IMR-90 (cell line): ENCODE measurements at regions not wholly inside any gene's neighbourhood (a gene's known extent, or its start where the extent isn't known, plus 50 kb on each side); places are given as distances from the start of the nearest gene placed in this dataset.

Experiments used
- ATAC-seq: fragments of 200-7000 bp; cut with Tn5 transposase; 2 replicates; pipeline ENCODE4 v1.9.1; 2020; ENCODE audit warnings: low read depth, mild to moderate bottlenecking, moderate library complexity
- BruUV-seq: library from RNA; stranded (reverse); fragments of 400-500 nt; replicated peaks from 2 replicates; lab custom pipeline; 2021; lab: Mats Ljungman, UMichigan
- CTCF ChIA-PET: fragments of 300-600 bp; formaldehyde crosslinking; extraction: SDS; loops from one replicate; lab custom pipeline; 2021; ENCODE audit warnings: antibody characterized with exemption; lab: Yijun Ruan, JAX
- POLR2A ChIA-PET: fragments of 300-600 bp; sonication (Branson Sonifier 250); formaldehyde crosslinking; loops from one replicate; lab custom pipeline; 2022; ENCODE audit warnings: antibody characterized with exemption; ENCODE audit not compliant: unreplicated experiment; lab: Charles Lee
- DNase-seq: peaks from one replicate; pipeline ENCODE4 v3.0.0; 2013
- H2AFZ ChIP-seq: replicated peaks from 2 replicates; pipeline ENCODE3; 2013; ENCODE audit warnings: low read length, mild to moderate bottlenecking; ENCODE audit not compliant: poor library complexity
- H2AK5ac ChIP-seq: 2 replicates; pipeline ENCODE4 v1.6.1; 2013; ENCODE audit warnings: low read depth, low read length, inconsistent platforms
- H2AK9ac ChIP-seq: replicated peaks from 2 replicates; pipeline ENCODE3; 2013; ENCODE audit warnings: mild to moderate bottlenecking, low read depth, low read length, moderate library complexity; ENCODE audit not compliant: poor library complexity
- H2BK120ac ChIP-seq: 2 replicates; pipeline ENCODE4 v1.6.1; 2013; ENCODE audit warnings: low read depth, low read length, inconsistent platforms
- H2BK15ac ChIP-seq: 3 replicates; pipeline ENCODE4 v1.6.1; 2013; ENCODE audit warnings: low read depth, low read length, inconsistent platforms
- H2BK20ac ChIP-seq: 2 replicates; pipeline ENCODE4 v1.6.1; 2013; ENCODE audit warnings: low read depth, mild to moderate bottlenecking, inconsistent platforms, low read length, moderate library complexity
- H2BK5ac ChIP-seq: 2 replicates; pipeline ENCODE4 v1.6.1; 2013; ENCODE audit warnings: mild to moderate bottlenecking, low read depth, low read length, inconsistent platforms; ENCODE audit not compliant: poor library complexity, severe bottlenecking
- H3K14ac ChIP-seq: replicated peaks from 2 replicates; pipeline ENCODE4 v1.6.1; 2013; ENCODE audit warnings: low read depth, low read length, inconsistent platforms
- H3K18ac ChIP-seq: 2 replicates; pipeline ENCODE4 v1.6.1; 2013; ENCODE audit warnings: low read depth, low read length, control low read depth
- H3K23ac ChIP-seq: 2 replicates; pipeline ENCODE4 v1.6.1; 2013; ENCODE audit warnings: low read depth, low read length, inconsistent platforms
- H3K27ac ChIP-seq: 2 replicates; pipeline ENCODE4 v1.5.1; 2013; ENCODE audit warnings: mild to moderate bottlenecking, control low read depth, low read length; ENCODE audit not compliant: insufficient read depth
- H3K27me3 ChIP-seq: 2 replicates; pipeline ENCODE4 v1.6.1; 2013; ENCODE audit warnings: low read length; ENCODE audit not compliant: control insufficient read depth, insufficient read depth
- H3K36me3 ChIP-seq: 2 replicates; pipeline ENCODE4 v1.6.1; 2013; ENCODE audit warnings: low read length, mixed read lengths; ENCODE audit not compliant: control insufficient read depth, insufficient read depth
- H3K4ac ChIP-seq: 2 replicates; pipeline ENCODE4 v1.6.1; 2013; ENCODE audit warnings: low read depth, low read length, inconsistent platforms
- H3K4me1 ChIP-seq: 2 replicates; pipeline ENCODE4 v1.6.1; 2013; ENCODE audit warnings: low read length, mixed read lengths; ENCODE audit not compliant: control insufficient read depth, insufficient read depth
- H3K4me2 ChIP-seq: 2 replicates; pipeline ENCODE4 v1.6.1; 2013; ENCODE audit warnings: low read depth, mild to moderate bottlenecking, control low read depth, low read length, moderate library complexity
- H3K4me3 ChIP-seq: 2 replicates; pipeline ENCODE4 v1.5.1; 2013; ENCODE audit warnings: low read depth, mild to moderate bottlenecking, control low read depth, low read length, moderate library complexity; ENCODE audit not compliant: insufficient read depth
- H3K56ac ChIP-seq: 2 replicates; pipeline ENCODE4 v1.6.1; 2013; ENCODE audit warnings: low read length, inconsistent platforms; ENCODE audit not compliant: insufficient read depth; ENCODE audit errors: extremely low read depth
- H3K79me1 ChIP-seq, 2 experiments: 2 replicates each; pipeline ENCODE4 v1.6.1; 2013; ENCODE audit warnings: low read length in 2 of 2, inconsistent platforms in 1 of 2, low read depth in 1 of 2
- H3K9ac ChIP-seq: 2 replicates; pipeline ENCODE4 v1.6.1; 2013; ENCODE audit warnings: low read depth, low read length, control low read depth
- H3K9me1 ChIP-seq: 2 replicates; pipeline ENCODE4 v1.6.1; 2013; ENCODE audit warnings: low read length, inconsistent platforms; ENCODE audit not compliant: insufficient read depth
- H3K9me3 ChIP-seq: 2 replicates; pipeline ENCODE4 v1.6.1; 2013; ENCODE audit warnings: low read length; ENCODE audit not compliant: control insufficient read depth, insufficient read depth
- H4K20me1 ChIP-seq: 2 replicates; pipeline ENCODE4 v1.6.1; 2013; ENCODE audit warnings: low read length, inconsistent platforms; ENCODE audit not compliant: insufficient read depth
- H4K5ac ChIP-seq: 2 replicates; pipeline ENCODE4 v1.6.1; 2013; ENCODE audit warnings: mild to moderate bottlenecking, low read depth, low read length, control low read depth
- H4K8ac ChIP-seq, 2 experiments: 2 replicates each; pipeline ENCODE4 v1.6.1; 2013; ENCODE audit warnings: low read depth in 2 of 2, low read length in 2 of 2, control low read depth in 1 of 2, inconsistent platforms in 1 of 2
- H4K91ac ChIP-seq: 2 replicates; pipeline ENCODE4 v1.6.1; 2013; ENCODE audit warnings: low read depth, low read length, inconsistent platforms; ENCODE audit not compliant: insufficient read depth
- BHLHE40 ChIP-seq: fragments of 150-350 bp; IDR thresholded peaks from 2 replicates; pipeline ENCODE4 v1.6.1; 2016; ENCODE audit warnings: mild to moderate bottlenecking, low read depth, low read length
- CEBPB ChIP-seq: IDR thresholded peaks from 2 replicates; pipeline ENCODE4 v1.6.1; 2012; ENCODE audit warnings: low read depth, low read length, improper control_type of control experiment
- CHD1 ChIP-seq: IDR thresholded peaks from 2 replicates; pipeline ENCODE4 v1.6.1; 2012; ENCODE audit warnings: low read depth, low read length, improper control_type of control experiment
- FOS ChIP-seq: fragments of 150-350 bp; IDR thresholded peaks from 2 replicates; pipeline ENCODE4 v1.6.1; 2016; ENCODE audit warnings: low read depth, low read length
- NFE2L2 ChIP-seq: fragments of 150-350 bp; IDR thresholded peaks from 2 replicates; pipeline ENCODE4 v1.6.1; 2016; ENCODE audit warnings: low read depth, mild to moderate bottlenecking, low read length
- RCOR1 ChIP-seq: IDR thresholded peaks from 2 replicates; pipeline ENCODE4 v1.6.1; 2012; ENCODE audit warnings: mild to moderate bottlenecking, low read length, improper control_type of control experiment; ENCODE audit not compliant: insufficient replicate concordance
- RFX5 ChIP-seq: IDR thresholded peaks from 2 replicates; pipeline ENCODE4 v1.8.0; 2012; ENCODE audit warnings: low read depth, mild to moderate bottlenecking, low read length, moderate library complexity
- WGBS, 2 experiments: methylation state at CpG; one replicate each; pipeline versions ENCODE4 v1.1.5 to v1.1.7; 2013; ENCODE audit warnings: missing lambda C conversion rate in 2 of 2; ENCODE audit not compliant: insufficient read length in 1 of 2; ENCODE audit errors: extremely low coverage in 2 of 2; 5-methylcytosine and 5-hydroxymethylcytosine counted together
- dilution Hi-C: fragments of 300-500 bp; cut with HindIII; formaldehyde crosslinking; loops from one replicate; pipeline ENCODE4 v1.14.3; 2018; ENCODE audit warnings: low sequenced_read_pairs; ENCODE audit not compliant: unreplicated experiment
- in situ Hi-C: fragments of 300-500 bp; cut with MboI; formaldehyde crosslinking; loops from 3 replicates; pipeline ENCODE4 v1.14.3; 2019; ENCODE audit warnings: low sequenced_read_pairs, inconsistent platforms, mixed read lengths
- intact Hi-C: fragments of 100-400 bp; cut with micrococcal nuclease; formaldehyde crosslinking; loops from 2 replicates; pipeline ENCODE4 v1.10.0; 2022

DNA sequence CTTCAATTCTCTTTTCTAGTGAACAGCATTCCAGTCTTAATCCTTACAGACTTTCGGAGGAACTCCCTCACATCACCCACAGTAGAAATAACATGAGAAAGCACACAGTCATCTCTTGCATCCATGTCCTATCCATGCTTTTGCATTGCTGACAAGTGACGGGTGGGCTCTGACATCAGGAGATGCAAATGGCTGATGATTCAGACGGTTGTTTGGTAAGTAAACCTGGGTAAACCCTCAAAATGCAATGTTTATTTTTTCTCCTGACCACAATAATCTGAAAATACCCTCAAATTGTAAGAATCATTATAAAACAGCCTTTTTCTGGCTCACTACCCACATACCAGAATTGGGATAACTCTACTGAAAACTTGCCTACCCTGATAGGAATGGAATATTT, 792.0 kb downstream of the MAFB start:
- TF ChIP-seq FOS = peak; percentile 76
- no peak for TF ChIP-seq RFX5
- peak; percentile 64 for TF ChIP-seq CEBPB
- TF ChIP-seq CHD1 = no peak
- TF ChIP-seq BHLHE40 = 0 out of 2 replicates have a peak, but pooled peaks have one; percentile 1
- TF ChIP-seq RCOR1 = peak; percentile 63
- peak; percentile 49; the same call in 1 of the 2 replicates for TF ChIP-seq NFE2L2
- Histone ChIP-seq H3K27me3 (peaks cover 4% of the 10 kb centered on the region), H2AK5ac (no peak overlapping the region), H2BK120ac (no peak overlapping the region), H3K4me1 (peaks cover 2% of the 10 kb centered on the region; the same call in 1 of the 2 replicates), H3K36me3 (no peaks in the 10 kb centered on the region), H4K20me1 (no peaks in the 10 kb centered on the region), H2AFZ (no peak overlapping the region), H3K14ac (no peak overlapping the region), H4K5ac (no peak overlapping the region), H3K27ac (no peak overlapping the region), H3K9me3 (no peaks in the 10 kb centered on the region), H3K9me1 (no peaks in the 10 kb centered on the region), H2BK20ac (no peak overlapping the region), H2BK15ac (no peak overlapping the region), H3K79me1 (no peaks in the 10 kb centered on the region), H3K23ac (no peak overlapping the region), H2BK5ac (no peak overlapping the region), H4K8ac (no peak overlapping the region), H3K56ac (no peak overlapping the region), H3K4ac (no peak overlapping the region), H3K4me2 (no peak overlapping the region), H3K9ac (no peak overlapping the region), H3K18ac (no peak overlapping the region), H4K91ac (no peak overlapping the region), H3K4me3 (no peak overlapping the region), H2AK9ac (no peak overlapping the region)
- ChIA-PET POLR2A (no interaction called here), CTCF (interaction anchor here (0.9 to 1.2 kb wide), 2 partner anchors 10 to 11 kb away, joined by 3 read pairs; no protein-coding TSS in a partner anchor)
- WGBS, 2 experiments = no CpG with 5 or more reads among the region's 3 CpGs
- ATAC-seq (peak; percentile 76), DNase-seq (peak; percentile 97)
- dilution Hi-C loops (no loop called here), in situ Hi-C loops (loop anchor here (25.0 kb wide), 1 partner anchor 790 kb away; the partner anchor contains the start of gene MAFB), intact Hi-C loops (no loop called here)
- no TSS peak for BruUV-seq
